ENCODE measurements at regions not wholly inside any gene's neighbourhood (a gene's known extent, or its start where the extent isn't known, plus 50 kb on each side); places are given as distances from the start of the nearest gene placed in this dataset.

DNA sequence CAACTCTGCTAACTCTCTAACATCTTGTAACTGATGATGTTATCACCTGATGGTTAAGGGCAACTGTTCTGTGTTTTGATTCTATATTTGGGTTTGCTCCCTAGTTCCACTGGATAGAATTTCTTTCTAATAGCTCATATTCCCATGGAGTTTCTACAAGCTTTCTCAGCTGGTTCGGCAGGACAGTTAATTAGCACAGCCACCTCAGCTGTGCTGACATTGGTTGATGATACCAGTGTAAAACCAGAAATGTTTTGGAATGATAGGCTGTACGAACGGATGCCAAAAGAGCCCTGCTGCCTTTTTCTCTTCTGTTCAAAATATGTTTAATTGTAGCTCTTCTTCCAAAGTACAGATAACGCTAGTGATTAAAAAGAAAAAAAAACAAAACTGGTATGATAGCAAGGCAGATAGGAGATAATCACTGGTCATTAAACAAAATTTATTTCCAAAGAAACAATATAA is 440.5 kb upstream of the ZNF608 start:
- Histone ChIP-seq H3K36me3 (replicated peaks in 1 of 2; ENCODE audit: control insufficient read depth in 1 of 2, insufficient read depth in 2 of 2, low read length in 2 of 2) (no peaks in the 10 kb centered on the region), H3K27me3 (ENCODE audit: control insufficient read depth in 1 of 2, insufficient read depth in 2 of 2, low read length in 2 of 2) (no peaks in the 10 kb centered on the region), H3K27ac (ENCODE audit: extremely low read length, insufficient read depth, low read length) (no peak overlapping the region), H3K9me3 (ENCODE audit: low read length) (no peaks in the 10 kb centered on the region), H3K79me2 (ENCODE audit: insufficient read depth, low read length) (no peaks in the 10 kb centered on the region), H2AFZ (ENCODE audit: low read length) (no peak overlapping the region), H3K4me3 (replicated peaks in 1 of 3; ENCODE audit: insufficient read depth in 1 of 3, low read depth in 2 of 3, low read length in 3 of 3) (no peak overlapping the region), H3K9ac (ENCODE audit: insufficient read depth, low read depth, low read length) (no peak overlapping the region), H3K4me2 (ENCODE audit: low read depth, low read length) (no peak overlapping the region), H4K20me1 (ENCODE audit: insufficient read depth, low read length) (no peaks in the 10 kb centered on the region), H3K4me1 (ENCODE audit: insufficient read depth, low read length) (no peaks in the 10 kb centered on the region)
- ChIA-PET CTCF (ENCODE audit: low intra/inter-chr PET ratio, low total read pairs) (no interaction called here), POLR2A (no interaction called here)
- in situ Hi-C loops (cut with HindIII; ENCODE audit: extremely low pct_ligation_motif_present, low pct_unique_long_range_greater_than_20kb) (no loop called here), intact Hi-C loops (cut with micrococcal nuclease; ENCODE audit: unreplicated experiment) (no loop called here)
- 22% methylated on average over 4 of the region's 4 CpGs for WGBS (ENCODE audit: low lambda C conversion rate)
- FAIRE-seq (no peak), ATAC-seq (no peak), DNase-seq (ENCODE audit: low spot score) (no peak)
- BruUV-seq (replicated peaks), result no TSS peak
- TF ChIP-seq GLI4 (CRISPR knock-in tag; IDR thresholded peaks at IDR 0.05; ENCODE audit: borderline replicate concordance) (no peak), ZNF337 (CRISPR knock-in tag; IDR thresholded peaks at IDR 0.05; ENCODE audit: borderline replicate concordance, low read depth) (no peak), TRIM24 (CRISPR knock-in tag; IDR thresholded peaks at IDR 0.05) (no peak), RAD51 (IDR thresholded peaks at IDR 0.05; ENCODE audit: borderline replicate concordance) (no peak), ZNF205 (CRISPR knock-in tag; IDR thresholded peaks at IDR 0.05) (no peak), CBX5 (CRISPR knock-in tag; IDR thresholded peaks at IDR 0.05; ENCODE audit: borderline replicate concordance) (no peak)
- TF ChIP-seq, protein P1, sequence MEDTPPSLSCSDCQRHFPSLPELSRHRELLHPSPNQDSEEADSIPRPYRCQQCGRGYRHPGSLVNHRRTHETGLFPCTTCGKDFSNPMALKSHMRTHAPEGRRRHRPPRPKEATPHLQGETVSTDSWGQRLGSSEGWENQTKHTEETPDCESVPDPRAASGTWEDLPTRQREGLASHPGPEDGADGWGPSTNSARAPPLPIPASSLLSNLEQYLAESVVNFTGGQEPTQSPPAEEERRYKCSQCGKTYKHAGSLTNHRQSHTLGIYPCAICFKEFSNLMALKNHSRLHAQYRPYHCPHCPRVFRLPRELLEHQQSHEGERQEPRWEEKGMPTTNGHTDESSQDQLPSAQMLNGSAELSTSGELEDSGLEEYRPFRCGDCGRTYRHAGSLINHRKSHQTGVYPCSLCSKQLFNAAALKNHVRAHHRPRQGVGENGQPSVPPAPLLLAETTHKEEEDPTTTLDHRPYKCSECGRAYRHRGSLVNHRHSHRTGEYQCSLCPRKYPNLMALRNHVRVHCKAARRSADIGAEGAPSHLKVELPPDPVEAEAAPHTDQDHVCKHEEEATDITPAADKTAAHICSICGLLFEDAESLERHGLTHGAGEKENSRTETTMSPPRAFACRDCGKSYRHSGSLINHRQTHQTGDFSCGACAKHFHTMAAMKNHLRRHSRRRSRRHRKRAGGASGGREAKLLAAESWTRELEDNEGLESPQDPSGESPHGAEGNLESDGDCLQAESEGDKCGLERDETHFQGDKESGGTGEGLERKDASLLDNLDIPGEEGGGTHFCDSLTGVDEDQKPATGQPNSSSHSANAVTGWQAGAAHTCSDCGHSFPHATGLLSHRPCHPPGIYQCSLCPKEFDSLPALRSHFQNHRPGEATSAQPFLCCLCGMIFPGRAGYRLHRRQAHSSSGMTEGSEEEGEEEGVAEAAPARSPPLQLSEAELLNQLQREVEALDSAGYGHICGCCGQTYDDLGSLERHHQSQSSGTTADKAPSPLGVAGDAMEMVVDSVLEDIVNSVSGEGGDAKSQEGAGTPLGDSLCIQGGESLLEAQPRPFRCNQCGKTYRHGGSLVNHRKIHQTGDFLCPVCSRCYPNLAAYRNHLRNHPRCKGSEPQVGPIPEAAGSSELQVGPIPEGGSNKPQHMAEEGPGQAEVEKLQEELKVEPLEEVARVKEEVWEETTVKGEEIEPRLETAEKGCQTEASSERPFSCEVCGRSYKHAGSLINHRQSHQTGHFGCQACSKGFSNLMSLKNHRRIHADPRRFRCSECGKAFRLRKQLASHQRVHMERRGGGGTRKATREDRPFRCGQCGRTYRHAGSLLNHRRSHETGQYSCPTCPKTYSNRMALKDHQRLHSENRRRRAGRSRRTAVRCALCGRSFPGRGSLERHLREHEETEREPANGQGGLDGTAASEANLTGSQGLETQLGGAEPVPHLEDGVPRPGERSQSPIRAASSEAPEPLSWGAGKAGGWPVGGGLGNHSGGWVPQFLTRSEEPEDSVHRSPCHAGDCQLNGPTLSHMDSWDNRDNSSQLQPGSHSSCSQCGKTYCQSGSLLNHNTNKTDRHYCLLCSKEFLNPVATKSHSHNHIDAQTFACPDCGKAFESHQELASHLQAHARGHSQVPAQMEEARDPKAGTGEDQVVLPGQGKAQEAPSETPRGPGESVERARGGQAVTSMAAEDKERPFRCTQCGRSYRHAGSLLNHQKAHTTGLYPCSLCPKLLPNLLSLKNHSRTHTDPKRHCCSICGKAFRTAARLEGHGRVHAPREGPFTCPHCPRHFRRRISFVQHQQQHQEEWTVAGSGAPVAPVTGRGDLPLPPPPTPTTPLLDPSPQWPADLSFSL (CRISPR knock-in tag; IDR thresholded peaks at IDR 0.05), result no peak
- TF ChIP-seq, protein P2, sequence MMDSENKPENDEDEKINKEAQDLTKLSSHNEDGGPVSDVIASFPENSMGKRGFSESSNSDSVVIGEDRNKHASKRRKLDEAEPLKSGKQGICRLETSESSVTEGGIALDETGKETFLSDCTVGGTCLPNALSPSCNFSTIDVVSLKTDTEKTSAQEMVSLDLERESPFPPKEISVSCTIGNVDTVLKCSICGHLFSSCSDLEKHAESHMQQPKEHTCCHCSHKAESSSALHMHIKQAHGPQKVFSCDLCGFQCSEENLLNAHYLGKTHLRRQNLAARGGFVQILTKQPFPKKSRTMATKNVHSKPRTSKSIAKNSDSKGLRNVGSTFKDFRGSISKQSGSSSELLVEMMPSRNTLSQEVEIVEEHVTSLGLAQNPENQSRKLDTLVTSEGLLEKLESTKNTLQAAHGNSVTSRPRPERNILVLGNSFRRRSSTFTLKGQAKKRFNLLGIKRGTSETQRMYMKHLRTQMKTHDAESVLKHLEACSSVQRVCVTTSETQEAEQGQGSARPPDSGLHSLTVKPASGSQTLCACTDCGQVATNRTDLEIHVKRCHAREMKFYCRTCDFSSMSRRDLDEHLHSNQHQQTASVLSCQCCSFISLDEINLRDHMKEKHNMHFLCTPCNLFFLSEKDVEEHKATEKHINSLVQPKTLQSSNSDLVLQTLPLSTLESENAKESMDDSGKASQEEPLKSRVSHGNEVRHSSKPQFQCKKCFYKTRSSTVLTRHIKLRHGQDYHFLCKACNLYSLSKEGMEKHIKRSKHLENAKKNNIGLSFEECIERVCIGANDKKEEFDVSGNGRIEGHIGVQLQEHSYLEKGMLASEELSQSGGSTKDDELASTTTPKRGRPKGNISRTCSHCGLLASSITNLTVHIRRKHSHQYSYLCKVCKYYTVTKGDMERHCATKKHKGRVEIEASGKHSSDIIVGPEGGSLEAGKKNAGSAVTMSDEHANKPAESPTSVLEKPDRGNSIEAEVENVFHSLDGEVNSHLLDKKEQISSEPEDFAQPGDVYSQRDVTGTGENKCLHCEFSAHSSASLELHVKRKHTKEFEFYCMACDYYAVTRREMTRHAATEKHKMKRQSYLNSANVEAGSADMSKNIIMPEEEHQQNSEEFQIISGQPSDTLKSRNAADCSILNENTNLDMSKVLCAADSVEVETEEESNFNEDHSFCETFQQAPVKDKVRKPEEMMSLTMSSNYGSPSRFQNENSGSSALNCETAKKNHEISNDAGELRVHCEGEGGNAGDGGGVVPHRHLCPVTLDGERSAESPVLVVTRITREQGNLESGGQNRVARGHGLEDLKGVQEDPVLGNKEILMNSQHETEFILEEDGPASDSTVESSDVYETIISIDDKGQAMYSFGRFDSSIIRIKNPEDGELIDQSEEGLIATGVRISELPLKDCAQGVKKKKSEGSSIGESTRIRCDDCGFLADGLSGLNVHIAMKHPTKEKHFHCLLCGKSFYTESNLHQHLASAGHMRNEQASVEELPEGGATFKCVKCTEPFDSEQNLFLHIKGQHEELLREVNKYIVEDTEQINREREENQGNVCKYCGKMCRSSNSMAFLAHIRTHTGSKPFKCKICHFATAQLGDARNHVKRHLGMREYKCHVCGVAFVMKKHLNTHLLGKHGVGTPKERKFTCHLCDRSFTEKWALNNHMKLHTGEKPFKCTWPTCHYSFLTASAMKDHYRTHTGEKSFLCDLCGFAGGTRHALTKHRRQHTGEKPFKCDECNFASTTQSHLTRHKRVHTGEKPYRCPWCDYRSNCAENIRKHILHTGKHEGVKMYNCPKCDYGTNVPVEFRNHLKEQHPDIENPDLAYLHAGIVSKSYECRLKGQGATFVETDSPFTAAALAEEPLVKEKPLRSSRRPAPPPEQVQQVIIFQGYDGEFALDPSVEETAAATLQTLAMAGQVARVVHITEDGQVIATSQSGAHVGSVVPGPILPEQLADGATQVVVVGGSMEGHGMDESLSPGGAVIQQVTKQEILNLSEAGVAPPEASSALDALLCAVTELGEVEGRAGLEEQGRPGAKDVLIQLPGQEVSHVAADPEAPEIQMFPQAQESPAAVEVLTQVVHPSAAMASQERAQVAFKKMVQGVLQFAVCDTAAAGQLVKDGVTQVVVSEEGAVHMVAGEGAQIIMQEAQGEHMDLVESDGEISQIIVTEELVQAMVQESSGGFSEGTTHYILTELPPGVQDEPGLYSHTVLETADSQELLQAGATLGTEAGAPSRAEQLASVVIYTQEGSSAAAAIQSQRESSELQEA (CRISPR knock-in tag; IDR thresholded peaks at IDR 0.05; ENCODE audit: not compliant biosample characterization), result no peak
- TF ChIP-seq, protein P3, sequence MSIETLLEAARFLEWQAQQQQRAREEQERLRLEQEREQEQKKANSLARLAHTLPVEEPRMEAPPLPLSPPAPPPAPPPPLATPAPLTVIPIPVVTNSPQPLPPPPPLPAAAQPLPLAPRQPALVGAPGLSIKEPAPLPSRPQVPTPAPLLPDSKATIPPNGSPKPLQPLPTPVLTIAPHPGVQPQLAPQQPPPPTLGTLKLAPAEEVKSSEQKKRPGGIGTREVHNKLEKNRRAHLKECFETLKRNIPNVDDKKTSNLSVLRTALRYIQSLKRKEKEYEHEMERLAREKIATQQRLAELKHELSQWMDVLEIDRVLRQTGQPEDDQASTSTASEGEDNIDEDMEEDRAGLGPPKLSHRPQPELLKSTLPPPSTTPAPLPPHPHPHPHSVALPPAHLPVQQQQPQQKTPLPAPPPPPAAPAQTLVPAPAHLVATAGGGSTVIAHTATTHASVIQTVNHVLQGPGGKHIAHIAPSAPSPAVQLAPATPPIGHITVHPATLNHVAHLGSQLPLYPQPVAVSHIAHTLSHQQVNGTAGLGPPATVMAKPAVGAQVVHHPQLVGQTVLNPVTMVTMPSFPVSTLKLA (IDR thresholded peaks at IDR 0.05), result no peak

All from HepG2 (cell line).